GM19372 (cell line): ENCODE measurements at regions not wholly inside any gene's neighbourhood (a gene's known extent, or its start where the extent isn't known, plus 50 kb on each side); places are given as distances from the start of the nearest gene placed in this dataset.
"Not testable (repeated sequence)": the region's sequence is repeated elsewhere in the genome, so short reads cannot be mapped to it uniquely, and the experiment has no call there.

ENCODE experiments used
- ATAC-seq: cut with Tn5 transposase; IDR thresholded peaks from one replicate; pipeline ENCODE4 v1.9.1; 2021; ENCODE audit warnings: mild to moderate bottlenecking, low read depth, moderate library complexity; ENCODE audit not compliant: unreplicated experiment

GRCh38 chr12:88365403-88365802 lies 214.9 kb downstream of the KITLG start:
- no peak for ATAC-seq

DNA sequence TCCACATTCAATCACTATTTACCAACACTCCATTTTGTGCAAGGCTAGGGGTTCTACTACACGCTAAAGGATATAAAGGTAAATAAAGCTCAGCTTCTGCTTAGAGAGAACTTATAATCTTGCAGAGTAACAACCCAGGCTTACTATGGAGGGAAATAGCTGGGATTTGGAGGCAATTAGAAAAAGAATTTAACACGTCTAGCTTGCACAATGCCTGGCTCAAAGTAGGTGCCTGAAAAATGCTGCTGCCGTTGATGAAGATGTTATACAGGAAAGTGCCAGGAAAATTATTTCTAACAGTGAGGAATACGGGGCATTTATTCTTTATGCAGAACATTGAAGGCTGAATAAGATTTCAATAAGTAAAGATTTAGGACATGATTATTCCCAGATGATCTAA lies 214.2 kb downstream of the KITLG start:
- ATAC-seq = no peak

GRCh38 chr12:88367231-88367630 lies 213.0 kb downstream of the KITLG start:
- ATAC-seq = no peak

DNA sequence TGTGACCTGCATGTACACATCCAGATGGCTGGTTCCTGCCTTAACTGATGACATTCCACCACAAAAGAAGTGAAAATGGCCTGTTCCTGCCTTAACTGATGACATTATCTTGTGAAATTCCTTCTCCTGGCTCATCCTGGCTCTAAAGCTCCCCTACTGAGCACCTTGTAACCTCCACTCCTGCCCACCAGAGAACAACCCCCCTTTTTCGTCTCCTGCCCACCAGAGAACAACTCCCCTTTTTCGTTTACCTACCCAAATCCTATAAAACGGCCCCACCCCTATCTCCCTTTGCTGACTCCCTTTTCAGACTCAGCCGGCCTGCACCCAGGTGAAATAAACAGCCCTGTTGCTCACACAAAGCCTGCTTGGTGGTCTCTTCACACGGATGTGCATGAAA lies 212.2 kb downstream of the KITLG start:
- not testable (repeated sequence) for ATAC-seq

- ATAC-seq = no peak
Observed at GRCh38 chr12:88371416-88372183, 208.7 kb downstream of the KITLG start.

GRCh38 chr12:88375306-88376305 lies 204.7 kb downstream of the KITLG start:
- no peak for ATAC-seq

- ATAC-seq = no peak
Observed at GRCh38 chr12:88377973-88378372, 202.3 kb downstream of the KITLG start.

DNA sequence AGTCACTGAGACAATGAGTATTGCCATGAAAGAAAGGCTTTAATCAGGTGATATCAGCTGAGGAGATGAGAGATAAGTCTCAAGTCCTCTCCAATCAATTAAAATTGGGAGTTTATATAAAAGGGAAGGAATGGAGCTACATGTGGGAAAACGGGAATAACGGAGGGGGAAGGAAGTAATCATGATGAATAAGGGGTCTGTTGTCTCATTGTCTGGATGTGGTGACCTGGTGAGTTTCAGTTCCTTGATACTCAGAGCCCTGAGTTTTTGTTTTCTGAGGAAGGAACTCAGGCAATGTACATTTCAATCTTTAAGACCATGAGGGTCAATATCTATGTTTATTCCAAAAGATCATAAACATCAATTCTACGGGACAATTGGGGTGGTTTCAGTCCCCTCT lies 198.8 kb downstream of the KITLG start:
- no peak for ATAC-seq

DNA sequence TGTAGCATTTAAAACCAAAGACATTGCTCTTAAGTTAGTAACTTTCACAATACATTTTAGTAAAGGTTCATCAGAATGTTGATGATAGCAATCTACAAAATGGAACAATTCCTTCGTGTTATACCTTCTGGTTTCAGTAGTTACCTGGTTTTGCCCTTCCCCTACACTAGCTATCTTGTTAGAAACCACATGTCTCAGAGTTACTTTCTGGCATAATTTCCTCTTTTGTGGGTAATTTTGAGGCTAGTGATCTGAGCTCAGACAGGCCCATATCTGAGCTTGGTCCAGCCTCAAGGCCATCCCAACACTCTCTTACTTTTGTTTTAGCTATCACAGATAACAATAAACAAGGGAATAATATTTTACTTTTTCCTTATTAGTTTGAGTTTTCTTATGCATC lies 196.9 kb downstream of the KITLG start:
- ATAC-seq = peak; percentile 64

DNA sequence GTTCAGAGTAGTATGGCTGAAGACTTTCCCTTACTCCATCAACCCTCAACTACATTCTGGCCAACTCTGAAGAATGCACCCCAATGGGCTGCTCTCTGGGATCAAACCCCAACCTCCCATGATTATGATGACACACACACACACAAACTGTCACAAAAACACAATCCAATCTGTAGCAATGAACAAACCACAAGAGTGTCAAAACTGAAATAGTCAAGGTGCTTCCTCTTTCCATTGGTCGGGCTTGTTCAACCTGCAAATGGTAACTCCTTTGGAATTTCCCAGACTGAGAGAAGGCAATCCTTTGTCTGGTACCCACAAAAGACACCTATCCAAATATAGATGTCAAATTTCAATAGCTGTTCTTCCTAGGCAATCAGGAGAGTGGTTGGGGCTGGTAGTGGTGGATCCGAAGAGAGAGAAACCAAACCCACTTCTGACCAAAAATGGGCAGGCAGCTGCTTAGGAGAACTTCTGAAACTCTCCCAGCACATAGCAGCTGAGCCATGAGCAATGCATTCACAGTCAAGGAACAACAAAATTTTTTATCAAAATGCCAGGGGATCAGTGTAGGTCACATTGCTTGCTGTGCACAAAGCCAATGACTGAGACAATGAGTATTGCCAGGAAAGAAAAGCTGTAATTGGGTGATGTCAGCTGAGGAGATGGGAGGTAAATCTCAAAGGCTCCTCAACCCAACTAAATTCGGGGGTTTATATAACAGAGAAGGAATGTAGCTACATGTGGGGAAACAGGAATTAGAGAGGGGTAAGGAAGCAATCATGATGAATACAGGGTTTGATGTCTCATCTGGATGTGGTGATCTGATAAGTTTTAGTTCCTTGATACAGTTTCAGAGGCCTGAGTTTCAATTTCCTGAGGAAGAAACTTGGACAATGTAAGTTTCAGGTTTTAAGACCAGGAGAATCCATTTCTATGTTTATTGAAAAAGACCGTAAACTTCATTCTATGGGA lies 191.4 kb downstream of the KITLG start:
- no peak for ATAC-seq

DNA sequence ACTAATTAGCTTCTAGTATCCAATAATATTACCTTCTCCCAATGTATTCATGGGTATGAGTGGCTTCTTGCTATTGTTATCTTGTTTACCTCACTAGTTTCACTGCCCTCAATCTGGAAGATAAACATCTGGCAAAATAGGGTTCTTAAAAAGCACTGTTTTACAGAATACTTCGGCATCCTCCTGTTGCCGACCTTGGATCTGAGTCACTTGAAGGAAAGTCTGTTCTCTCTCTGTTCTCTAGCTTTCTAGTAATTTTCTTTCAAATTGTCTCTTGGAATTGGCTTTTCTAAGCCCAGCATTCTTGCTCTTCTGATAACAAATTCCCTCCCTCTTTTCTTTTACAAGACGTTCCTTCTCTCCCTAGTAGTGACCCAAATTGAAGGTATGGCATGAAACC lies 189.5 kb downstream of the KITLG start:
- no peak for ATAC-seq

- no peak for ATAC-seq
Observed at GRCh38 chr12:88391556-88391955, 188.7 kb downstream of the KITLG start.

GRCh38 chr12:88393017-88393767 lies 187.1 kb downstream of the KITLG start:
- no peak for ATAC-seq

DNA sequence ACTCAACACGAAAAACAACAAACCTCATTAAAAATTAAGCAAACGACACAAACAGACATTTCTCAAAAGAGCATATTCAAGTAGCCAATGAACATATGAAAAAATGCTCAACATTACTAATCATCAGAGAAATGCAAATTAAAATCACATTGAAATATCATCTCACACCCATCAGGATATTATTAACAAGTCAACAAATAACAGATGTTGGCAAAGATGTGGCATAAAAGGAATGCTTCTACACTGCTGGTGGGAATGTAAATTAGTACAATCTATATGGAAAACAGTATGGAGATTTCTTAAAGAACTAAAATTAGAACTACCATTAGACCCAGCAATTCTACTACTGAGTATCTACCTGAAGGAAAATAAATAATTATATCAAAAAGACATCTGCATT lies 182.2 kb downstream of the KITLG start:
- no peak for ATAC-seq

- ATAC-seq = no peak
Observed at GRCh38 chr12:88399811-88400210, 180.5 kb downstream of the KITLG start.

GRCh38 chr12:88400302-88400701 lies 180.0 kb downstream of the KITLG start:
- ATAC-seq = no peak

- no peak for ATAC-seq
Observed at GRCh38 chr12:88401155-88401554, 179.1 kb downstream of the KITLG start.

DNA sequence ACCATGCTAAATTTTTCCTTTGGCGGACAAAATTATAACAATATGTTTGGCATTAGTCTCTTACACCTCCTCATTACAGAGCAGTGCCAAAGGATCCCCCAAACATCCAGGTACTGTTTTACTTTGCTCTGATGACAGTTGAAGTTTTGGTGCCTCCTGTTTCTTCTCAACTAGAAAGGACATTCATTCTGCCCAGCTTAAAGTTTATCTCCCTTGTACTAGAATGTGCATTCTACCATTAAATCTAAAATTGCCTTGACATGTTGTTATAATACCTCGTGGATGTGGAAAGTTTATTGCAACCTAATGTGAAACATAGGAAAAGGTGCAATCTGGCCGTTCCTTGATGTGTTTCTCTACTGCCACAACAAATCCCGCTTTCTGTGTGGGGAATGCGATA lies 173.4 kb downstream of the KITLG start:
- no peak for ATAC-seq

DNA sequence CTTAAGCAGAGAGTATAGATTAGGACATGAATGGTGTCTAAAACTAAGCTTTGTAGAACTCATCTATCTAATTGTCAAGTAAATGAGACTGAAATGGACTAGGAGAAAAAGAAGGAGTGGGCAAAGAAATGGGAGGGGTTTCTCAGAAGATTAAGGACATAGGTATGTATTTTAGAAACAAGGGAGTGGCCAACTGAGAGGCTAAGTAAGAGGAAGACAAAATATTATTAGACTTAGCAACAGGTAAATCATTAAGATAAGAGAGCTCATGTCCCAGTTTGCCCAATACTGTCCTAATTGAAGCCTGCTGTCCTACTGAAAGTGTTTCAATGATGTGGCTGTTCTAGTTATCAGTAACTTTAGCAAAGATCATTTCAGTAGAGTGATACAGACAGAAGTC lies 171.4 kb downstream of the KITLG start:
- no peak for ATAC-seq

- ATAC-seq = no peak
Observed at GRCh38 chr12:88409257-88409656, 171.0 kb downstream of the KITLG start.
